ENCODE measurements at regions not wholly inside any gene's neighbourhood (a gene's known extent, or its start where the extent isn't known, plus 50 kb on each side); places are given as distances from the start of the nearest gene placed in this dataset.

DNA sequence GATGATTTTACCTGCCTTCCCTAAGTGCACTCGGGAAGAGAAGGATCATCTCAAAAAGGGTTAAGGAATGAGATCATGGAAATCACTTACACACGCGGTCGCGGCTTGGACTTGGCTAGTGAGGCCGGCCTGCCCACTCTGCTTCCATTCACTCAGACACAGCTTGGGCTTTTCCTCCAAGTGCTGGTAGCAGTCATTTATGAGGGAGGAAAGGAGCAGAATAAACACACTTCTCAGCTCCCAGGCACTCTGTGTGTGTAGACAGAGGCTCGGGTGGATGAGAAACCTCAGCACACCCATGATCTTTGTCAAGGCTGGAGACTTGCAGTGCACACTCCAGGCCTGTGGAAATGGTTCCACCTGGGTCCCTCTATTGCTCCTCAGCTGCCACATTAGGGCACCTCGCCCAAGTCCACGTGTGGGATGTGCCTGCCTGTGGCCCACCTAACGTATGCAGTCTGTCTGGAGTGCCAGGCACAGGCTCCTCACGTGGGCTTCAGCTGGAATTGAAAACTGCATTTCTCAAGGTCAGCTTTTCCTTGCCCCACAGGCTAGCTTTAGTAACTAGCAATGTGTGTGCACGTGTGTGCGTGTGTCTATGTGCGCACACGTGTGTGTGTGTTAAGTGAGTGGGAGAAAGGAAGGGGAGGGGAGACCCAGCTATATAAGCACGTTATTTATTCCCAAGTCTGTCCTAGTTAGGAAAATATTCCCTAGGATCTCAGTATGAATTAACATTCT is 288.4 kb downstream of the SOX11 start:
- H3K4me3 ChIP-seq (ENCODE audit: control insufficient read depth, low read depth, low read length) = no peak overlapping the region
- TF ChIP-seq, protein P1, sequence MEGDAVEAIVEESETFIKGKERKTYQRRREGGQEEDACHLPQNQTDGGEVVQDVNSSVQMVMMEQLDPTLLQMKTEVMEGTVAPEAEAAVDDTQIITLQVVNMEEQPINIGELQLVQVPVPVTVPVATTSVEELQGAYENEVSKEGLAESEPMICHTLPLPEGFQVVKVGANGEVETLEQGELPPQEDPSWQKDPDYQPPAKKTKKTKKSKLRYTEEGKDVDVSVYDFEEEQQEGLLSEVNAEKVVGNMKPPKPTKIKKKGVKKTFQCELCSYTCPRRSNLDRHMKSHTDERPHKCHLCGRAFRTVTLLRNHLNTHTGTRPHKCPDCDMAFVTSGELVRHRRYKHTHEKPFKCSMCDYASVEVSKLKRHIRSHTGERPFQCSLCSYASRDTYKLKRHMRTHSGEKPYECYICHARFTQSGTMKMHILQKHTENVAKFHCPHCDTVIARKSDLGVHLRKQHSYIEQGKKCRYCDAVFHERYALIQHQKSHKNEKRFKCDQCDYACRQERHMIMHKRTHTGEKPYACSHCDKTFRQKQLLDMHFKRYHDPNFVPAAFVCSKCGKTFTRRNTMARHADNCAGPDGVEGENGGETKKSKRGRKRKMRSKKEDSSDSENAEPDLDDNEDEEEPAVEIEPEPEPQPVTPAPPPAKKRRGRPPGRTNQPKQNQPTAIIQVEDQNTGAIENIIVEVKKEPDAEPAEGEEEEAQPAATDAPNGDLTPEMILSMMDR (conservative IDR thresholded peaks at IDR 0.05; ENCODE audit: control insufficient read depth, insufficient read depth, low read depth, low read length) = no peak
- no peak for DNase-seq (ENCODE audit: low read depth)

GRCh38 chr2:5982193-5982902 is 290.2 kb downstream of the SOX11 start:
- no peak for DNase-seq (ENCODE audit: low read depth)
- no peak overlapping the region for H3K4me3 ChIP-seq (ENCODE audit: control insufficient read depth, low read depth, low read length)
- TF ChIP-seq, protein P1 (conservative IDR thresholded peaks at IDR 0.05; ENCODE audit: control insufficient read depth, insufficient read depth, low read depth, low read length) = no peak

- no peak for DNase-seq (ENCODE audit: low read depth)
- TF ChIP-seq, protein P1 (conservative IDR thresholded peaks at IDR 0.05; ENCODE audit: control insufficient read depth, insufficient read depth, low read depth, low read length) = no peak
- no peak overlapping the region for H3K4me3 ChIP-seq (ENCODE audit: control insufficient read depth, low read depth, low read length)
Measured at GRCh38 chr2:5982903-5983265, 290.7 kb downstream of the SOX11 start.

GRCh38 chr2:5983511-5984272 is 291.5 kb downstream of the SOX11 start:
- no peak overlapping the region for H3K4me3 ChIP-seq (ENCODE audit: control insufficient read depth, low read depth, low read length)
- DNase-seq (ENCODE audit: low read depth) = no peak
- TF ChIP-seq, protein P1 (conservative IDR thresholded peaks at IDR 0.05; ENCODE audit: control insufficient read depth, insufficient read depth, low read depth, low read length) = no peak

GRCh38 chr2:5984273-5984655 is 292.1 kb downstream of the SOX11 start:
- TF ChIP-seq, protein P1 (conservative IDR thresholded peaks at IDR 0.05; ENCODE audit: control insufficient read depth, insufficient read depth, low read depth, low read length) = no peak
- no peak overlapping the region for H3K4me3 ChIP-seq (ENCODE audit: control insufficient read depth, low read depth, low read length)
- DNase-seq (ENCODE audit: low read depth) = no peak

DNA sequence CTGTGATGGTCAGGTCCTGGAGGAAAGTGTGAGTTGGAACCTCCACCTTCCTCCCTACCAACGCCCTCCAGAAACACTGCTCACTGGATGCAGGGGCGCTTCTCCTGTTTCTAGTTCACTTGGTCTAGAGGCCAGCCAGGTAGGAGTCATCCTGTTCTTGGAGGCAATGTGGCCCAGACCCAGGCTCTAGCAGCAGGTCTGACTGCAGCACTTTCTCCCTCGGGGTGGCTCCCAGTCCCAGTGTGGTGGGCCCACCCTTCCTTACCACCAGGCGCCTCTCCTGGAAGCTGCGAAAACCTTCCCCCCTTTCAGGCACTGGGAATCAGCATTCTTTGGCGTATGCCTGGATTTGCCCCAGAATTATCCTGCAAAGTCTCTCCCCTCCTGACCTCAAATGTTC is 292.8 kb downstream of the SOX11 start:
- TF ChIP-seq, protein P1 (conservative IDR thresholded peaks at IDR 0.05; ENCODE audit: control insufficient read depth, insufficient read depth, low read depth, low read length) = no peak
- no peak overlapping the region for H3K4me3 ChIP-seq (ENCODE audit: control insufficient read depth, low read depth, low read length)
- DNase-seq (ENCODE audit: low read depth) = no peak
